Hematopoietic multipotent progenitor cell treated with erythropoietin and hydrocortisone succinate and interleukin-3 and kit ligand, for 17 days (in vitro differentiated cells): ENCODE measurements at regions not wholly inside any gene's neighbourhood (a gene's known extent, or its start where the extent isn't known, plus 50 kb on each side); places are given as distances from the start of the nearest gene placed in this dataset.

Experiments used
- DNase-seq: peaks from one replicate; pipeline ENCODE4 v3.0.0-alpha.2; 2015; ENCODE audit warnings: low spot score

DNA sequence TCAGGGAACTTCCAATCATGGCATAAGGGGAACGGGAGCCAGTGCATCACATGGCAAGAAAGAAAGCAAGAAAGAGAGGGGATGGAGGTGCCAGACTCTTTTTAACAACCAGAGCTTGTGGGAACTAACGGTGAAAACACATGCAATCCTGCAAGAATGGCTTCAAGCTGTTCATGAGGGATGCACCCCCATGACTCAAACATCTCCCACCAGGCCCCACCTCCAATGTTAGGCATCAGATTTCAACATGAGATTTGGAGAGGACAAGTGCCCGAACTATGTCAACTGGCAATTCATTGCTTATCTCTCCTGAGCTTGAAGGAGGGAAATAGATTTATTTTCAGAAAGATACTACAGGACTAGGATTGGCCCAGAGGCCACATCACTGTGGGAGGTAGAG is 270.0 kb downstream of the SLC4A3 start:
- no peak for DNase-seq

DNA sequence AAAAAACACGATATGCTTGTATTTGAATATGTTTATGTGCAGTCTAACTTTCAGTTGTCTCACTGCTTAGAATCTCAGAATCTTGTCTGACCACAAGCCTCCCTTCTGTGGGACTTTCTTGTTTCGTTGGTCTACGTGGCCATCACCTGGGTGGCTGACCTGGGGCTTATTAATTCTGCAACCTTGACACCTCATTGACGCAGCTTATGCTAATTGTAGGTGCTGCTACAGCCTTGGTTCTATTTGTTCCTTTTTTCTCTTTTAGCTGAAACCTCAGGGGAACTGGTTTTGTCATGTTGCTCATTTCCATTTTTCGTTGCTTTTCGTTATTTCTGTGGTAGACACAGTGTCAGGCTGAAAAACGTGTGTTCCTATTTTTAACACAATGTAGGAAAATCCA is 273.7 kb downstream of the SLC4A3 start:
- no peak for DNase-seq

DNA sequence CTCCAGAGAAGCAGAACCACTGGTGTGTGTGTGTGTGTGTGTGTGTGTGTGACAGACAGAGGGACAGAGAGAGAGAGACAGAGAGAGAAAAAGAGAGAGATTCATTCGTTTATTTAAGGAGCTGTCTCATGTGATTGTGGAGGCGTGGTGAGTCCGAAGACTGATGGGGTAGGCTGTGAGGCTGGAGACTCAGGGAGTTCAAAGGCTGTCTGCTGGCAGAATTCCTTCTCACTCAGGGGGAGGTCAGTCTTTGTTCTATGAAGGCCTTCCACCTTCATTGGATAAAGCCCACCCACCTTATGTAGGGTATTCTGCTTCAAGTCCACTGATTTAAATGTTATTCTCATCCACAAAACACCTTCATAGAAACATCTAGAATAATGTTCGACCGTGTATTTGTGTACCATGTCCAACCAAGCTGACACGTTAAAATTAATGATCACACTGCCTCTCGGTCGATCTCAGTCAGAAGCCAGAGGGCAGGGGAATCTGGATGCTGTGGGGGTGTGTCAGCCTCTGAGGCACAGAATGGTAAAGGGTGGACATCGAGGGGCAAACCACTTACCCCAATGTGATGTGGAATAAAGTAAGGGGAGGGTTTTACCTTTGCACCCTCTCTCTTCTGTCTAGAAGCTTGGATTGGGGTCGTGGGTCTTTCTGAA is 275.6 kb downstream of the SLC4A3 start:
- DNase-seq, result no peak

DNA sequence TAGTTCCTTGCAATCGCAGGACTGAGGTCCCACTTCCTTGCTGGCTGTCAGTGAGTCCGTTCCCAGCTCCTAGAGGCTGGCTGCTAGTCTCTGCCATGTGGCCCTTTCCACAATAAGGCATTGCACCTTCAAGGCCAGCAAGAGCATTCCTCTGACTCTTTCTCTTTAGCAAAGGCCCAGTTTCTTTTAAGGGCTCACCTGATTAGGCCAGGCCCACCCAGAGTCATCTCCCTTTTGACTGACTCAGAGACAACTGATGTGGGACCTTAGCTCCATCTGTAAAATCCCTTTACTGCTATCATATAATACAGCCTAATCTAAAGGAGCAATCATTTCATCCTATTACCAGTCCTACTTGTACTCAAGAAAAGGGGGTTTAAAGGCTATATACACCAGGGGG is 278.2 kb downstream of the SLC4A3 start:
- DNase-seq, result no peak

DNA sequence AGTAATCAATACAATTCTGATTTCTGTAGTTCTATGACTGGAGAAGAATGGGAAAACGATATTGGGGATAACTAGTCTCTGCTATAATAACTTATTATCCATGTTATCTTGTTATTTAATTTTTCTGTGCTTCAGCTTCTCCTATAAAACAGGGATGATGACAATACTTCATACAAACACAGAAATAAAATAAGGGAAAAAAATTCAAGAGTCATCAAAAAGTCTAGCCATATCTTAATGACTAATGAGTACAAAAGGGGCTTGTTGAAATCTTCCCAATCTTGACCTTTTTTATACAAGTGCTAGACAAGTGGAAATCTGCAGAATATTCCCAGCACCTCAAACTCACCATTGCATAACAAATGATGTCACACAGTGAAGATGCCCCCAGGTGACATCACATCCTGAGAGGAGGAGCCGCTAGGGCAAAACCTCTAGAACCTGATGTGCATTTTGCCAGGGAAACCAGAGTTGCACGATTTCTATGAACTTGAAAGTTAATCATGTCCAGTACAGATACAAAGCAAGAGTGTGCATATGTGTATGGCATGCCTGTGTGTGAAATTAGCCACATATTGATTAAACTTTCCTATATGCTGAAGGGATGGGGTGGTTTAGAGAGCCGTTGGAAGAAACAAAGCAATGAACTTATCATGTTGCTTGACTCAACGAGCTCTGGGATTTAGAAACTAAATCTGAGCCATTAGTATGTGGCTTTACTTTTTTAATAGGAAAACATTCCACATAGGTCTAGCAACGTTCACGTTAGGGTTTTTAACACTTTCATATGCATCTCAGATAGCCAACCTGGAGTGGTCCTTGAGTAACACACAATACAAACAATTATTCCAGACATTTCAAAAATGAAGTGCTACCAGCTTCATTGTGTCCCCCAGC is 278.9 kb downstream of the SLC4A3 start:
- no peak for DNase-seq

DNA sequence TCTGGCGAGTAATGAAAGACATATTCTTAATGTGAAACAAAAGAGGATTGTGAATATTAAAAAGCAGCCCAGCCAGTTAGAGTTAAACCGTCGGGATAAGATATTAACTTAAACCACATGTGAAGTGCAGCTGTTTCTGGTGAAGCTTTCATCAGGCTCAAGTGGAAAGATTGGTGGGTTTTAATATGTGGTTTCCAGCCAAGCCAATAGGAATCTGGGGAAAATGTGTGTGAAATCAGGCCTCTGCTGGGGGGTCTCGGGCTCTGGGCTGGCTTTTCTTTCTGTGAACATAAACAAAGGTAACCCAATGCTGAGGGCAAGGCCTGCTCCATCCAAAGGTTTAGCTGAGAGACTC is 279.6 kb downstream of the SLC4A3 start:
- no peak for DNase-seq

DNA sequence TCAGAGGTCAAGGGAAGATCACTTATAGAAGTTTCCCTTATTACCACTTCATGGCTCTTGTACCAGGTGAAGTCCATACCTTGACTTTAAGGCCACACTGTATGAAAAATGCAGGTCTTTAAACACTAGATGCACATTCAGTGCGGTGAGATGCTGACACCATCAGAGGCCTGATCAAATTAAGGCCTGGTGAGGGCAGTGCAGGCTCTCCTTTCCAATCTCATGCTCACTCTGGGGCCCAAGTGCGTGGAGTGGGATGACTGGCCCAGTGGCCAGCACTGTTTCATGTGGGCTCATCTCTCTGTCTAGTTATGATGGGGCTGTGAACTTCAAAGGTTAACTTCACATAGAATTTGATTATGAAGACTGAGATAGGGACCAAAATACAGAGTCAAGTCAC is 281.1 kb downstream of the SLC4A3 start:
- no peak for DNase-seq

DNA sequence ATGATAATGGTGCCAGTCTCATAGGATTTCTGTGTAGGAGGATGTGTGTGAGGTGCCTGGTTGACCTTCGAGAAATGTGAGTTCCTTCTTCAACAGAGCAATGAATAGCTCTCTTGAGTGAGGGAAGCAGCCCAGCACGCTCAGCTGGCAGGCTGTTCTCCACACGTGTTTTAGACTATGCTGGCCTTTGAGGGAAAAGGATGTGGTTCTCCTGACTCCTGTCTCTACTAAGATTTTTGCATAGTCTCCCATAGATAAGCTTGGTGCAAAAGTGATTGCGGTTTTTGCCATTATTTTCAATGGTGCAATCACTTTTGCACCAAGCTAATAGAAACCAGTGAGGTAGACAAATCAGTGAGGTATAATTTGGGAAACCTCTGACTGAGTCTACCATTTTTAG is 284.1 kb downstream of the SLC4A3 start:
- no peak for DNase-seq

DNA sequence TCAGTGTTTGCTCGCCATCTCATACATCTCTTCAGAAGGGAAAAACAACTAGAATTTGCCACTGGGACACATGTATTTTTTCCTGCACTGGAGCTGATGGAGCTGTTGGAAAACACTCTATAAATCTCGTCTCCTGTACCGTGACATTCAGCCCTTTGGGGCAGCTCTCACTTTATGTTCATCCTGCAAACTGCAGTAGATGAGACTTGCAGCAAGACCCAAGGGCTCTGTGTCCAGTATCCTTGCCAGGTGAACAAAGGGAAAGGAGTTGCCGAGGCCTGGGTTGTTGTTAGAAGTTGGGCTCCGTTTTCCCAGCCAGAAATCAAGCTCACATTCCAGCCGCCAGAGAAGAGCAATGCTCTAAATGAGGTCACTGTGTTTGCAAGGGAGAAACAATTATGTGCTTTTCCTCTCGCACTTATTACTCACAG is 285.1 kb downstream of the SLC4A3 start:
- DNase-seq, result no peak

DNA sequence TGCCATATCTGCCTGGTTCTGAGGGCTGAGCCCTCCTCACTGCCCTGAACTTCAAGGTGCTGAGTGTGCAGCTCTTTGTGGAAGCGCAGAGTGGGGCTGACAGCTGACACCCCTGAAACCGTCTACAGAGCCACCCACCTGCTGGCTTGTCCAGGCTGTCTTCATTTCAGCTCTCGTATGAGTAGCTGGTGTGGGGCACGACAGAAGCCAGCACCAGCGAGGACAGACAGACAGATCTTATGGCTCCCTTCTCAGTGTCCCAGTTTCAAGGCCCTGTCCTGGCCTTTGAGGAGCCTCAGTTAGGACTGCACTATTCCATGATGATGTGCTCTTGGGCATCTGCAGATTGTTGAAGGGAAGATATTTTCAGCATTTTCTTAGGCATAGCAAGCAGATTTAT is 287.1 kb downstream of the SLC4A3 start:
- DNase-seq, result no peak

DNA sequence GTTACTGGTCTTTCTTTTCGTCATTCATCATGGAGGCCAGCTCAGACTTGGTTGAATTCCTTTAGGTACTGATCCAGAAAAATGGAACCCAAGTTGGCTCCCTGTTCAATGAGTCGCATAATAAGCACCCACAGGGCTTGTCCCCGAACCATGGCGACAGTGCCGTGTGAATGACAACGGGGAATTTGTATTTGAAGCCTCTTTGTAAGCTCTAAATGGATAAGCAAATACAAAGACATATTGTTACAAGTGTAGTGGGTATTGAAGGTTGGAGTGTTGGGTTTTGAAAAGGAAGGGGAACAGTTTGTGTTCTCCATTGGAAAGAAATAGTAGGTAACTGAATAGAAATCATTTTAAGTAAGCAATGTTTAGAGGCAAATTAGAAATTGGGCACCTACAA is 288.9 kb downstream of the SLC4A3 start:
- no peak for DNase-seq

DNA sequence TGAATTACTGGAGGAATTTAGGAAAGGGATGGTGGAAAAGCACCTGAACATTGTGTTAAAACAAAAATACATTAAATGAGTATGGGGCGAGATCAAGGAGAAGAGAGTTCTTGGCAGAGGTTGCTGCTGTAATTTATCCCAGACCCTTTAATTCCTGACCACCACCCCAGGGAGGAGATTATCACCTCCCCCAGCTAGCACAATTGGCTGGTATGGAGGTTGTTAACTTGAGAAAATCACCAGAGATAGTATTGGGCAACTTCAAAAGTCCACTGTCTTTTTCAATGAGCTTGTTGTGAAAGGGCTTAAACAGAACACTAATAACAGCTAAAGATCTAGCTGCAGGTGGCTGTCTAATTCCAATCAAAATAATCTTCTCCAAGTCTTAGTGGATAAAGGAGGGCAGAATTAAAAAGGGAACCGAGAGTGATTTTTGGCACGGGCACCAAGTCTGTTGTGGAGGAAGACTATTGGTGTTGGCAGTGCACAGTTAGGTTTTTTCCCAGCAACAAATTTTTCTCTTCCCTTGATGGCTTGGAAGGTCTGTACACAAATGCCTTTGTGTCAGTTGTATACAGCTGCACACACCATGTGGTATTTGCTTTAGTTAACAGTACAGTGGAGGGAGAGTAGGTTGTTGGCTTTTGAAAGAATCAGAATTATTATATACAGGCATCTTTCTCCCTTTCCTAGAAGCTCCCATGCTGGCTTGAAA is 289.5 kb downstream of the SLC4A3 start:
- no peak for DNase-seq

DNA sequence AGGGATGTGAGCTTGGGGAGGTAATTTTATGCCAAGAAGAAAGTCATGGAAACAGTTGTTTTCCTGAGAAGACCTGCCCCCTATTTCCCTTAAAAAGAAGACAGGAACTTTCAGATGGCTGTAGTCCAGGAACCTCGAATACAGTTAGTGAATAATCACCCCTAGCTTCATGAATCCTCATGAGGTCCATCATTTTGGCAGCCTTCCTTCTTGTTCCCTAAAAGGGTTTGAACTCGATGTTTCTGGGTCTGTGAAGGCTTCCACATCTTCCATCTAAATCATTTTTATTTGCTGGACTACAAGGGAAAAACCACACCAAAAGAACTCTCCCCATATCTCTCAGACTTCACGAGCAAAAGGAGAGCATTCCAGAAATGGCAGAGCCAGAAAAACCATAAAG is 290.8 kb downstream of the SLC4A3 start:
- DNase-seq, result no peak

DNA sequence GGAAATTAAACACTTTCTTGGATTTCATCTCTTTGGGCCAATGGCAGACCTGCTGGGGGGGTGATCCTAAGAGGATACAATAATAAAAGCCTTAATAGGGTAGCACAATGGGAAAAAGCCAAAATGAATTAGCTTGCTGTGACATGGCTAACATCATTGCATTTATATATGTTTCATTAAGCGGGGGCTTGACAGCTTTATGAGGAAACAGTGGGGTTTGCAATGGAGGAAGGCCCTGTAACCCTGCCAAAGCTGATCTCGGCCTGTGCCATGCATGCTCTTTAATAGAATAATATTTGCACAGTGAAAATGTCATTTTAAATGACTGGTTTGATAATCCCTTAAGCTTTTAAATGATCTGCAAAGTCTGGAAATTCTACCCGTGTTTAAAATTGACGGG is 291.5 kb downstream of the SLC4A3 start:
- DNase-seq, result no peak

DNA sequence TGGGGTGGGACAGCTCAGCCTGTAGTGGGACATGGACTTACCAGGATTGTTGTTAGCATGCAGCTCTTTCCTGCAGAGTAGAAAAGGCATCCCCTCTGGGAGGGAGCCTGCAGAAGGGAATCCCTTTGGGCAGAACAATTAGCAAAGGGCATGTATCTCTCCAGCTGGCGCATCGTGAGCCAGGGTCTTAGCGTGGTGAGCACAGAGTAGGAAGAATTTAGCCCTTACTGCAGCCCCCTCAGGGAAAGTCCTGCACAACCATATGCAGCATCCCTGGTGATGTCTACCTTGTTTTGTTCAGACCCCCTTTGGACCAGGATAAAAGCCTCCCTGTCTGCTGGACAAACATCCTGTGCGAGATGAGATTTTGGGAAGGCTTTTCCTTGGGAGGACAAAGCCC is 292.1 kb downstream of the SLC4A3 start:
- DNase-seq, result no peak

DNA sequence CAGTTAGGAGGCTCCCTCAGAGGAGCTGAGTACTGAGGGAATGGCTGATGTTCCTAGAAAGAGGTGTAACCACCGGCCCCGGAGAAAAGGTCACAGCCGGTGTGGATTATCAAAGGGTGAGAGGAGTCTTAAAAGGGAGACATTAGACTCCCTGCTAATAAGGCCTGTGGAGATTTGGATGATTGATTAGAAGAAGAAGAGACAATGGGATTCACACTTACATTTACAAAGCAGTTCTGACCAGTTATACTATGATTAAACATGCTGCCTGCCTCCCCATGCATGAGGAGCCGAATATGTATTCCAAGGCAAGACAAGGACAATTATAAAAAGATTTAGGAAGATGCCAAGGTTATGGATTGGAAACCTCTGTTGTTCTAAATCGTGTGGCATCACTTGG is 302.4 kb downstream of the SLC4A3 start:
- DNase-seq, result no peak

DNA sequence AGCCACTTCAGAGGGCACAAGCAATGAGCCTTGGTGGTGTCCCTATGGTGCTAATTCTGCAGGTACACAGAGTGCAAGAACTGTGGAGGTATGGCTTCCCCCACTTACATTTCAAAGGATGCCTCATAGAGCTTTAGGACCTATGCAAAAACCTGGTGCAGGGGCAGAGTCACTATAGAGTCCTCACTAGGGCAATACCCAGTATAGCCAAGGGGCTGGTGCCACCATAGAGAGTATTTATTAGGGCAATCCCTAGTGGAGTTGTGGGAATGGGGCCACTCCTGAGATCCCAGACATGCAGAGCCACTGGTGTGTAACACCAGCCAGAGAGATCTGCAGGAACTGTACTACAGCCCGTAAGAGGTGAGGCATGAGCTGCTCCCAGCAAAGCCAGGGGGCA is 312.2 kb downstream of the SLC4A3 start:
- DNase-seq, result no peak

DNA sequence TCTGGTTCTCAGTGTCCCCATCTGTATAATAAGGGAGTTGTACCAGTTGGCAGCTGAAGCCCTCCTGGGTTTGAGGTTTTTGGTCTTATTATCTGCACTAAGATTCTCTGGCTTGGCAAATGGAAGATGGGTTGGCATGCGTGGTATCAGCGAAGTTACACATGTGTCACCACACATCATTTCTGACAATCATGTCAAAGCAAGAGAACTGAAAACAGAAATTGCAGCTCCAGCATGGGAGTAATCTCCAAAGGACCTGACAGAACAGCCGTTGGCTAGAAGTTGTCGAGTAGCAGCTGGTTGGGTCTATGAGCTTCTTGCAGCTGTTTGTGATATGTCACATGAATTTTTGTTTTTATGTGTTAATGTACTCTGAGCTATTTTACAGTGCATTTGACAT is 317.4 kb downstream of the SLC4A3 start:
- no peak for DNase-seq

DNA sequence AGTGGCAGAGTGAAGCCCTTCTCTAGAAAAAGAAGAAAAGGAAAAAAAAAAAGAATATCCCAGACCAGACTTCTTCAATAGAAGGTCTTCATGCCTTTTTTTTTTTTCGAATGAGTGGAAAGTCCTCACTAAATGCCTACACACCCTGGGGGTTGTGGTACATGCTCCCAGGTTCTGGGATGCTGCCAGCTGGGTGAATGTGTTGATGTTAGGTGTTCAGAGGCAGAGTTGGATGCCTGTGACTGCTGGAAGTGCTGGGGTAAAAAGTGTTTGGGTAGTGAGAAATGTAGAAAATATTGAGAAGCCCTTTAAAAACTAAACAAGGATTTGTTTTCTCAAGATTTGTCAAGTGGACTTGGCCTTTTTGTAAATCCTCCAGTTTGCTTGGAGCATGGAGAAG is 318.6 kb downstream of the SLC4A3 start:
- DNase-seq, result no peak

DNA sequence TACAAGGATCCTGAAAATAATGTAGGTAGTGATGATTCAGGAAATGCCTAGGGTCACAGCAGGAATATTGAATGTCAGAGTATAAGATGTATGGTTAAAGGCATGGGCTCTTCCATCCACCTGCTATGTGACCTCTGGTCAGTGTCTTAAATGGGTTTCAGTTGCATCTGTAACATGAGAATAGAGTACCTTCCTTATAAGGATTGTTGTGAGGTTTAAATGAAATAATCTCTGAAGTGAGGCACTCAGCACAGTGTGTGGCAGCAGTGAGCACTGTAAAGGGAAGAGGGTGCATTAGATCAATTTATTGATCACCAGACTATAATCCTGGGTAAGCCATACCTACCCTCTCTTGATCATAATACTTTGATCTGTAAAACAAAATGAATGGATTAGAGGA is 319.1 kb downstream of the SLC4A3 start:
- DNase-seq, result no peak

DNA sequence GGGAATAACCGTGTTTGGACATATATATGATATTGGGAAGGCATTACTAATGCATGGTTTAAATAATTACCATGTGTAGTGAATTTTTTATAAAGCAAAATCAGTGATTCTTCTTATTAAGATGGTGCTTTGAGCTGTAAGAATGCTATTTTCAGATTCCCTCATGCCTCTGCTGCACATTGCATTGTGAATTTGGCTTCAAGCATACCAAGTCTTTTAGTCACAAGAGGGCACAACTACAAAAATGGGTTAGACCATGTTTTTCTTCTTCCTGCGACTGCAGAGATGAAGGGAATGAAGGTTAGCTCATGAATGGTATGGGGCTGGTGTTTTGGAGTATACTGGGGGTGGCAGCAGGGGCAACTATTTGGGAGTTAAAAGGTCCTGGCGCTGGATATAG is 320.1 kb downstream of the SLC4A3 start:
- DNase-seq, result no peak

DNA sequence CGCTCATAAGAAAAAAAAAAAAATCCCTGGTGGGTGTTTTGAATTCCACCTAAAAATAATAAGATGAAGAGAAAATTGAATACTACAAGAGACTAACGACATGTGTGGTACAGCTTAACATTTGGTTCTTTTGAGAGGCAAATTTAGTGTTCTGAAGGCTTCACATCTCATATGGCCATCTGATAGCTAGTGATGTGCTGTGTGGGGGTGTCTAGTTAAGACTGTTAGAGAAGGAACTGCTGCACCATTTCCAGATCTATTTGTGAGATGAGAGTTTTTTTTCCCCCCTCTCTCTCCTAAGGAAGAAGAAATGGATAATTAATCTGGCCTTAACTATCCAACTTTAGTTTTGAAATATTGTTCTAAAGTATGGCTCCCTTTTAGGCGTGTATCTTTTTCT is 321.6 kb downstream of the SLC4A3 start:
- DNase-seq, result no peak

DNA sequence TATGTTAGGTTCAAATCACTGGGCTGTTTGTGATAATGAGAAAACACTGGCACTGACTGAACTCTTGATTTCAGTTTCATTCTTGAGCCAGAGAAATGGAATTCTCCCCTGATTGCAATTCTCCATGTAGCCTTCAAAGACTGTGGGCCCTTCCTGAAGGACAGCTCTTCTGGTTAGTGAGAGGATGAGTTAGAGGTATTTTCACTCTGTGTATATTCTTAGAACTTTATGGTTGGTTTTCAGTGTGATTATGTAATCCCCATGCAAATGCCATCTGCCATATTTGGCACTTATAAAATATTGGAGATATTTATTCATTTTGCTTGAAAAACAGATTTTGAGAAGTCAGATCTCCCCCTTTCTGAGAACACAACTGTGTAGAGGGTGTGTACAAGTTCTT is 323.7 kb downstream of the SLC4A3 start:
- no peak for DNase-seq
